GM18511 (cell line): ENCODE measurements at regions not wholly inside any gene's neighbourhood (a gene's known extent, or its start where the extent isn't known, plus 50 kb on each side); places are given as distances from the start of the nearest gene placed in this dataset.
A peak's percentile ranks its signal among the peaks of the same experiment; 100 is the strongest.

Source experiments
- ATAC-seq: cut with Tn5 transposase; IDR thresholded peaks from one replicate; pipeline ENCODE4 v1.9.1; 2021; ENCODE audit warnings: mild to moderate bottlenecking, moderate library complexity; ENCODE audit not compliant: unreplicated experiment

DNA sequence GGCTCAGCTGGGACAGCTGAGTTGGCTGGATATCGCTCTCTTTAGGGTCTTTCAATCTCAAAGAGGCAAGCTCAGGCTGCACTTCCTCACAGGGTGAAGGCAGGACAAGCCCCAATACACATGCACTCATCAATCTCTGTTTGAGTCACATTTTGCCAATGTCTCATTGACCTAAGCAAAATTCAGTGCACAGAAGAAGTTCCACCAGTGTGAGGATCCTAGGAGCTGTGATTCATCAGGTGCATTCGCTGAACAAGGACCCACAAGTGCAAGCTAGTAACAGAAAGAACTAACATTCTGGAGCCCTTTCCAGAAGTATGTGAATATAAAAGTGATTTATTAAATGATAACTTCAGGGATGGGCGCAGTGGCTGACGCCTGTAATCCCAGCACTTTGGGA is 477.2 kb downstream of the GPAM start:
- no peak for ATAC-seq

DNA sequence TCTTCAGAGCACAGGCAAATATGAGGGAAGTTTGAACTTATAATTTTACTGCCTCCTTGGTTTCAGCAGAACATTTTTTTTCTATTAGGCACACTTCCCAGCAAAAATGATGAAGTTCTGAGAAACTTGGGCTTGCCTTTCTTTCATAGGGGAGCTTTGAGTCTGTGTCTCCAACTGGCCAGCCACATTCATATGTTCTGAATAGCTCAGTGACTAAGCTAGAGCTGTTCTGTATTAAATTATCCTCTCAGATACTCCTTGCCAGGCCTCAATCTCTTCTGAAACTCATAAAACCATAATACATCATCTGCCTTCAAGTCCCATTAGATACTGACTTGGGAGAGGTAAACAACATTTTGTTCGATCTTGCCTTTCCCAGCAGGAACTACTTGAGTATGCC is 476.5 kb downstream of the GPAM start:
- no peak for ATAC-seq

DNA sequence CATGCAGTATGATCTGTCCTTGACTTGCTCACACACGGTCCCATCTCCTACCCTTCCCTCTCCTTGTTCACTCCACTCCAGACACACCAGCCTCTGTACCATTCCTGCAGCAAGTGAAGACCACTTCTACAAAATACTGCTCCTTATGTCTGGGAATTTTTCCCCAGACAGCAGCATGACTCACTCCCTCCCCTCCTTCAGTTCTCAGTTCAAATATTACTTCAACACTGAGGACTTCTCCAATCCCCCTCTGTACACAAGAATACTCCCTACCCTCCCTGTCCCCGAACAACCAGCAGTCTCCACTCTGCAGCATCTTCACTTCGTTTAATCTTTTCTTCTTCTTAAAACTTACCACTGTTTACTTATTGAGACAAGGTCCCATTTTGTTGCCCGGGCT is 474.0 kb downstream of the GPAM start:
- ATAC-seq, result no peak

DNA sequence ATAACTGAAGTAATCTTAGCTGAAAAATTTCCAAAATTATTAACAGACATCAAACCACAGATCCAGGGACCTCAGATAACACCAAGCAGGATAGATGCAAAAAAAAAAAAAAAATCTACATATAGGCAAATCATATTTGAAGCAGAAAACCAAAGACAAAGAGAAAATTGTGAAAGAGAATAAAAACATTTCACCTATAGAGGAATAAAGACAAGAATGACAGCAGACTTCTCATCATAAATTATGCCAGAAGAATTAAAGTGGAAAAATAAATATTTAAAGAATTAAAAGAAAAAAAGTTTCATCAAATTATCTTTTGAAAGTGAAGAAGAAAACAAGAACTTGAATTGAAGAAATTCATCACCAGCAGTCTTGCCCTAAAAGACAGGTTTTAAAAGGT is 467.5 kb downstream of the GPAM start:
- ATAC-seq, result no peak

DNA sequence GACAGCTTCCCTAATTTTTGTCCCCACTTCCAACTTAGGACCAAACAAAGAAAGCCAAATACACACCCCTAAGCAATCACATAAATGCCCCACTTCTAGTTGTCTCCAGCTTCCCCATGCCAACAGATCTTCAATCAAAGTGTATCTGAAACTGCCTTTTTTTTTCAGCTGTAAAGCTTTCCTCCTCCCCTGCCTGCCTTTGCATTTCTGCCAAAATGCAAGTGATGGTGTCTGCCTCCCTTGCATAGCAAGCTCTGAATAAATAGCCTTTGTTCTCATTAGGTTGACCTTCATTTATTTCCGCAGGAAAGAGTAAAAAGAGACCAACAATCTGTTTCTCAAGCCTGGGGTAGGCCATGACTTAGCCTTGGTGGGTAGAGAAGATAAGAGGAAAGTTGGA is 459.4 kb downstream of the GPAM start:
- ATAC-seq, result no peak

DNA sequence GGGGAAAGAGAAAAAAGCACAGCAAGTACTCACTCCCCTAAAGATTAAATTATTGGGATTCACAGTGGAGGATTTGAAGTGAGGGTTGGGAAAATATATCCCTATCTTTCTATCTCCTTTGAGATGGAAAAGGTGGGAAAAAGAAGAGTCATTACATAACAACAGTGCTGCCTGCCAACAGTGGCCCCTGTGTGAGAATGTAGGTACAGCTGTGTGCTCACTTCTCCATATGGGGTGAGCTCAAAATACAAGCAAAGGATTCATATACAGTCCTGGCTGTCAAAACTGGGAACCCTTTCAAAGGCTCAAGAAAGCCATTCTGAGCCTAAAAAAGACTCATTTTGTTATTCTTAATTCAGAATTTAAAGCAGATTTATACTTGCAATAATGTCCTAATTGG is 458.5 kb downstream of the GPAM start:
- no peak for ATAC-seq

DNA sequence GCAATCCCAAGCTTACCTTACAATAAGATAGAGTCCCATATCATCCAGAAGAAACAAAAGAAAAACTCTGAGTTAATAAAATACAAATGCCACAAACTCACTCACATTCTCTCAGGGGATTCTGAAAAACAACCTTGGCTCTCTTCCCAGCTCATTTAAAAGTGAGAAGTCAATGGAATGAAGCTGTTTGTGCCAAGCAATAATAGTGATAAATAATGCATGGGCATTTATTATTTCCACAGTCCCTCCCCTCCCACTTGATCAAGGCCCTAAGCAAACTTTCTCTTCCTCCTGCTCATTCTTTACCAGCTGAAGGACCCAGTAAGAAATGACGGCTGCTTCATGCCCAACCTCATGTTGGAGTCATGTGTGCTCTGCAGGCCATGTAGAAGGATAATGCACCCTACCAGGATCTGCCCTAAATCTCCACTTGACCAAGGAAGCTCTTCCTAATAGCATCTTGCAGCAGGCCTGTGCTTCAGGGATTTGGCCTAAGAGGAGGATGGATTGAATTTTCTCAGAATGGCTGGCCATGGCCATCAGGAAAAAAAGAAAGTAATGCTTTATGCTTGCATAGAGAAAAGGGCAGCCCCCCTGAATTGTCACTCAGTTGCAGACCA is 451.3 kb downstream of the GPAM start:
- ATAC-seq, result no peak

DNA sequence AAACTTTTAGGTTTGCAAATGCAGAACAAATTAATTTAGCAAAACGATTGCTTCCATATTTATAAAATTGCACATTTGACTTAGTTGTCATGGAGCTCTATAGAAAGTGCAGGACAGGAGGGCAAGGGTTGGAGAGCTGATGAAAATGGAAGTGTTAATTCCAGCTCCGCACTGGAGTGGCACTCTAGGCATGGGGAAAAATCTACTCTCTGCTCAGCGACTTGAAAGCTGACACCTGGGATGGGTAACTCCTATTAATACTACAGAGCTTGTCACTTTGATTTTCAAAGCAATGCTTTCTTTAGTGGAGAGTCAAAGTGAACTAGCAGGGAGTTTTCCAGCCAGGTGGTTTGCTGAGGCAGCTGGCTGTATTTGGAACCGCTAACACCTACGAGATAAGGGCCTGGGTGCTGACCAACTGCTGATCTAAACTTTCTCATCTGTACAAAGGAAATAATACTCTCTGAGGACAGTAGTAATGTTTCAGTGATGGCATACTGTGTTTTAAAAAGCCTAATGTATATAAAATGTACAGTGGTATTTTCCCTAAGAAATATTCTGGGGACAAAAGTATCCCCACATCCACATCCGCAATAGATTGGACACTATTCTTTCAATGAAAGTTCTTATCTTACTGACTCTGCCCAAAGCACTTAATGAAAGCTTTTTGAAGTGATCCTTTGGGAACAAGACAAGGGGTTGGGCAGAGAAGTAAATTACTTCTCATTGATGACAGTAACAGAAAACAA is 444.3 kb downstream of the GPAM start:
- ATAC-seq, result no peak

DNA sequence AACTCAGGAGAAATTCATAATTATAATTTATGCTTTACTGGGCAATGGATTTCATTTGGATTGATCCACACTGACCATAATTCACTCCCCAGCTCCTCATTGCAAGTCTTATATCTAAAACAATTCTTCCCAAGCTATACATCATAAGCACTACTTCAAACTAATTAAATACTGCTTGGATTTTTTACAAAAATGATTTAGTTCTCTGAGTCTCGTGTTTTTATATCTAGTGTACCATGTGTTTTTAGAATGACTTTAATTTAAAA is 443.8 kb downstream of the GPAM start:
- ATAC-seq, result no peak

DNA sequence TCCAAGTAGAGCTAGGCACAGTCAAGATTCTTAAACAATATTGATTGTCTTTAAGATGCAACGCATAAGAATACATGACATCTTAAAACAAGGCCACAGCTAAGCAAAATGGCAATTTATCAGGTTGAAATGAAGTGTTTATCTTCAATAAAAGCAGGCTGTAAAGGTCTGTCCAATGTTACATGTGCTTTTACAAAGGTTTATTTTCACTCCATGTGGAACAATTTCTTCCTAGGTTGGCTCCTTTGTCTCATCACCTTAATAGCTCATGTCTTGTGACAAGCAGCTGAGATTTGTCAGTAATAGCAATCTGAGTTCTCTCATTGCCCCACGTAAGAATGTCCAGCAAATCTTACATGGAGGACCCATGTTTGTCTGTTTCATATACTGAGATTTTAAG is 437.6 kb downstream of the GPAM start:
- ATAC-seq, result no peak

DNA sequence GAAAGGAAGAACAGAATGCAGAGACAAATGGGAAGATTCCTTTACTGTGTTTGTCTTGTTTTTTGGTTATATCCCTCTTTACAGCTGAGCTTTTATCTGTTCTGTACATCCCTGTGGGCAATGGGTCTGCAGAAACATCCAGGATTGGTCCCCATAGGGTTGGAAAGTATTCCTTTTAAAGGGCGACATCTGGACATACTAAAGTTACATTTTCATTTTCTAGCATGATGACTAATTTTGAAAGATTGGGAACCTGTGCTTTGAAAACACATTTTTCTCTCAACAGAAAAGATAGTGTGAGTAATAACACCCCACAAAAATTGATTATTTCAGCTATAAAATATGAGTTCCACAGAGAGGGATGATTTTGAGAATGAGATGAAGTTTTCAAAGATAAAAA is 435.8 kb downstream of the GPAM start:
- ATAC-seq, result no peak

DNA sequence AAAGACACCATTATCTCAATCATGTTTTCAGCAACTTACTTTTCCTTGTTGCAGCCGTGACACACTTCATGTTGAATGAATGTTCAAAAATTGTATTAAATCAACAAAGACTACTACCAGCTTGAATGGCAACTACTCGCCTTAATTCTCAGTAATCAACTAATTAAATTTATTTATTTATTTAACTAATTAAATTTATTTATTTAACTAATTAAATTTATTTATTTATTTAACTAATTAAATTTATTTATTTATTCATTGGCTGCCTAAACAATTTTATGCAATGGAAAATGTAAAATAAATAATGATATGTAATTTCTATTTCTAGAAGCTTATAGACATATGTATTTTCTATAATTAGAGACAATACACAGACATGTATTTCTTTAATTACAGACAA is 435.4 kb downstream of the GPAM start:
- no peak for ATAC-seq

DNA sequence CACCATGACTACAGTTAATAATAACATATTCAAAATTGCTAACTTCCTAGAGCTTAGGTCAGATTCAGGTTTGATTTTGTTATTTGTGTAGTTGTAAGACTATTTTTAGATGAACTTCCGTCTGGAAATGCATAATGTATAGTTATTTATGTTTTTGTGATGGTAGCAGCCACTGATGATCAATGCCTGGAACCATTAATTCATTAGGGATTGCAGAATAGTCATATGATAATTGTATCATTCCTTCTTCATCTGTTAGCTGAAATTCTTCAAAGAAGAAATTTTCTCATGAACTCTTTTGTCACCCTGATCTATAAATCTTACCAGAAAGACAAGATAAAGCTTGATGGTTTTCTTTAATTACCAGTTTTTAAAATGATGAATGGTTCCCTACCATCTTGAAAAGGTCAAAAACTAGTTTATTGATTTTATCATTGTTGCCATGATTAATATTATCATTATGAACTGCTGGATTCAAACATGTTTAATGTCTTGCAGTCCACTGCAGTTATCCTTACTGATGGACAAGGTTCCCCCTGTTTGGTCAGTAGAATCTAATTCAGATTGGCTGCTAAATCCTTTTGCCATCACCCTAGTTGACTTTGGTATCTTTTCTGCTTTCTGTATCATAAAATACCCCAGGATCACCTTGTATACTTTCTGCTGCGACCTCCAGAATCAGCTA is 433.3 kb downstream of the GPAM start:
- no peak for ATAC-seq

DNA sequence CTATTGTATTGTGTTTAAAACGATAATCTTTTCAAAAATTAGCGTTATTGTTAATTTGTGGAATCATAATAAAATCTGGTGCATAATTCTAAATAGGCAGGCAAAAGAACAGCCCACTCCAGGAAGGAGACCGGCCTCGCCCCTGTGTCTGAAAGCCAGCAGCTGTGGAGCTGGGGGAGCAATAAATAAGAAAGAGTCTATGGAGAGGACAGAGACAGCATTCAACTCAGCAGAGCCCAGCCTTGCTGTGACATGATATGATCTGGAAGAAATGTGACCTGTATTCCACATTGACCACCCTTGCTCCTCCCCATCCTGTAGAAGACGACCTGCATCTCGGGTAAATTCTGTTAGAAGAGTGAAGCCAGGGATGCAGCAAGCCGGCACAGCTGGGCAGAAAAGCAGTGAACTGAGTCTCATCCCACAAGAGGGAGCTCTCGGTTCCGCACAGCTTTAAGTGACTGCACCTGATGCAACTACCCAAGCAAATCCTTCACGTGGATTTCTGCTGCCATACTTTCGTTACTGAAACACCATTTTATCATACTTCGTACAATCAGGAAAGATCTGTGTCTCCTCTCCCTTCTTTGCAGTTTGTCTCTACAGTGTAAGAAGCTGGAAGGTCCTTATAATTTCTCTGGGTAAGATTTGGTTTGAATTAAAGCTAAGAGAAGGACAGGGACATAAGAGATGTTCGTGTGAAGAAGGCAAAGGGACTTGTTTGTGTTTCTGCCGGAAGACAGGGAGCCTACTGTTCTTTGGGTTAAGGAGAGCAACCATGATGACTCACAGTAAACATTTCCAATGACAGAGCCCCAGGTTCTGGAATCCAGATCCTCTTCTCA is 427.1 kb downstream of the GPAM start:
- ATAC-seq, result peak; percentile 82

DNA sequence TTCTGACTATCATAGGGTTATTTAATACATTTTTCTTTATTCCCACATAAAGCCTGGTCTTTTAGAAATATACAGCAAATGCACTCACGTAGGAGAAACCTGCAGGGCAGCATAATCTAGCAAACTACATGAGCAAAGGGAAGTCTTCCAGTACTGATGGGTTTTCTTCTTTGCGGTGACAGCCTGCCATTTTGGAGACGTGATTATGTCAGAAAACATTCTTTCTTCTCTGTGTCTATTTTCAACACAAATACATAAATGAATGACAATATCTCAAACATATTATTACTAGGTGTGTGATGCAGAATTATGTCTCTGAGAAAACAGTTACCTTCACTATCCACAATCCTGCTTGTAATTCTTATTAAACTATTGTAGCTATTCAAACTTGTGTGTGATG is 425.0 kb downstream of the GPAM start:
- no peak for ATAC-seq

DNA sequence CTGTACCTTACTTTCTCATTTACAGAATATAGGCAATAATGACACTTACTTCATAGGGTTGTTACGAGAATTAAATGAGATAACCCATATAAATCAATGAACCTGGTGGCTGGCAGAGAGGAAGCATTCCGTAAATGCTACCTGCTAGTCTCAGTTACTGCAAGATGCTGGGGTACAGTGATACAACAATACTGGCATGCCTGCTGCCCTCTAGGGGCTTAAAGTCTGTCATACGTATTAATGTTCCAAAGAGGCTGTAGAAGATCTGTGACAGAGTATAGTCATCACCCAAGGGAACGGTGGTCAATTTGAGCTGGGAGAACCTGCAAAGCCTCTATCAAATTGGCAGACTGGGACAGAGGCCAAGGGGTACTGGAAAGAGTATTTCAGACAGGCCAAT is 421.5 kb downstream of the GPAM start:
- ATAC-seq, result no peak

DNA sequence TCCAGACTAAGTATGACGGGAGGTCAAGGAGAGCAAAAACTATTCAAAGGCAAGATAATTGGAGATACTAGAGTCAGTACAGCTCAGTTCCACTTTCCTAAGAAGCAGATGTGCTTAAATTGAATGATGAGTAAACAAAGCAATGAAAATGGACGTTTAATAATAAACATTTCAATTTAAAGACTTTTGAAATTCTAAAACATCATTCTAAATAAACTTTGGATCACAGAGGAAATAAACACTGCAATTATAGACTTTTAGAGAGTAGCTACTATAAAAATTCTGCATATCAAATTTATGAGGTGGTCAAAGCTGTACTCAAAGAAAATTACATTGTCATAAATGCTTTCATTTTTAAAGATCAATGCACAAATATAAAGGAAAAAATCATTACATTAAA is 418.3 kb downstream of the GPAM start:
- no peak for ATAC-seq

DNA sequence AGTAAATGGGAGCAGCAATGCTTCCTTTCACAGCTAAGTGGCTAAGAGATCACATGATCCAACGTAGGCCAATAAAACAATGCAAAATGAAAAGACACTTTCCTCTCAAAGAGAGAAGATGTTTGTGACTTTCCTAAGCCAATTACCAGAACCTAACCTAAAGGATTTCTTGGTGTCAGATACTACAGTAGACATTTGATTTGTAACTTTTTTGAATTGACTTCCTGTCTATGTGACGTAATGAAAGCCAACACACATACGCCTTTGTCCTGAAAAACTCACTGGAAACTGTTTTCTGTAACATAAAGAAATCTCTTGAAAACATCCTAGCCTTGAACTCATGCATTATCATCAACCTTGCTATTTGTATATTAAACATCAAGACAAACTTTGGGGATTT is 417.1 kb downstream of the GPAM start:
- ATAC-seq, result no peak

DNA sequence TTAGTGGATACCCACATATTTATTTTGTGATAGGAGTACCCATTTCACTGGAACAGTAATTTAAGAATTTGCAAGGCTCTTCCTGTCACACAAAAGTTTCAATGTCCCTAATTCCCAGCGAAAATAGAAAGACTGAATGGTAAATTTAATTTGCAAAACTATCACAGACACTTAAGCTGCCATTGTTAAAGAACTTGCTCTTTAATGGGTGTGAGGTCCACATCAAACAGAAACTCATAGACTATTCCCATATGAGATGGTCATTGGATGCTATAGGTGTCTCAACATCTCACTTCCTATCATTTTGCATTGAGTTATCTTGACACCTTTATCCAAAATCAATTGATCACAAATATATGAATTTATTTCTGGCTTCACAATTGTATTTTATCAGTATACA is 415.9 kb downstream of the GPAM start:
- ATAC-seq, result no peak

DNA sequence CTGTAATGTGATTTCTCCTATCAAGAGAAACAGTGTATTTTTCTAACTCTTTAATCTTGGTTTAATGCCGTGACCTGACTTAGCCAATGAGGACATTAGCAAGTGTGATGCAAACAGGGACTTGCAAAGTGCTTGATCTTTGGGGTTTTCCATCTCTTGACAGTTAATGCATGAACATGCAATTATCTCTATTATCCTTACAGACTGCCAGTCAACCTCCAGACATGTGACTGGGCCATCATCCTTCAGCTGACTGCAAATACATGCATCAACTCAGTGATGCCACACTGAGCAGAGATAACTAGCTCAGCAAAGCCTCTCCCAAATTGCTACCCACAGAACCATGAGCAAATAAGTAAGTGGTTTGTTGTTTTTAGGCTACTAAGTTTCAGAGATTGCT is 409.6 kb downstream of the GPAM start:
- no peak for ATAC-seq

DNA sequence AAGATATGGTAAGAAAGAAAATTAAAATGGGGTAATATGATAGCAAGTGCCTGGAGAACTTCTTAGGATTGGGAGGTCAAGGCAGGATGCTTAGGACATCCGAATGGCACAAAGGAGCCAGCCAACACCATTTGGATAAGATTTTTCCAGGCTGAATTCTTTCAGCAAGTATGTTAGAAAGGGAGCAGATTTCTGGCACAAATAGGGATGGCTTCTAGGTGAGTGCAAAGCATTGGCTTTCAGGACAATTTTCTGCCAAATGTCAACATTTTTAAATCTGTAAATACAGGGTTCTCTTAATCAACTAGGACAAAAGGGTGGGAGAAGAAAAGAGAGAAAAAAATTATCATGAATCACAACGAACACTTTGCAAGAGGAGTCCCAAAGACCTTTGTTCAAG is 409.1 kb downstream of the GPAM start:
- ATAC-seq, result no peak

DNA sequence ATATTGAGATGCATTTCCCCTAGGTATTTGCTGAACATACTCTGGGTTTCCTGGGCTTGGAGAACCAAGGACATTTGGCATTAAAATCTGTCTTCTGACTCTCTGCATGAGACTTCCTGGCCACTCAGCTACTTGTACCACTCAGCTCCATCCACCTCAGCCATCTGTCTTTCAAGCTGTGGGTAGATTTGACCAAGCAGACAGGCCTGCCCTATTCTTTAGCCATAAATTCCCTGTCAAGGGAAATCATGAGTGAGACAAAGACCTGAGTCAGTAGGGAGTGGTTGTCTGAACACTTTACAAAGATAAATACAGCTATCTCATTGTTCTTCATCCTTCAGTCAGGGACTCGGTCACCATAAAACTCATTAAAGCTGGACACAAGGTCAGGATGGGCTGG is 399.1 kb downstream of the GPAM start:
- ATAC-seq, result no peak
